ENCODE measurements at regions not wholly inside any gene's neighbourhood (a gene's known extent, or its start where the extent isn't known, plus 50 kb on each side); places are given as distances from the start of the nearest gene placed in this dataset.

- Mint-ChIP-seq H3K27ac (no peak overlapping the region), H3K4me3 (no peak overlapping the region), H3K36me3 (no peaks in the 10 kb centered on the region), H3K4me1 (no peaks in the 10 kb centered on the region), H3K9me3 (no peaks in the 10 kb centered on the region), H3K27me3 (ENCODE audit: low read depth in 2 of 2) (peaks cover 23 to 48% of the 10 kb centered on the region in 2 donors)
- TF ChIP-seq CTCF (IDR thresholded peaks at IDR 0.05) = no peak
- Histone ChIP-seq H3K27ac (ENCODE audit: low read length) (no peak overlapping the region), H3K36me3 (ENCODE audit: control insufficient read depth, insufficient read depth, low read length) (no peaks in the 10 kb centered on the region), H3K27me3 (ENCODE audit: control insufficient read depth, insufficient read depth, low read length) (no peaks in the 10 kb centered on the region), H3K4me1 (ENCODE audit: control insufficient read depth, insufficient read depth, low read length) (no peaks in the 10 kb centered on the region), H3K9me3 (ENCODE audit: control insufficient read depth, insufficient read depth, low read length) (no peaks in the 10 kb centered on the region), H3K4me3 (ENCODE audit: low read length) (no peak overlapping the region)
- ATAC-seq (no peak), DNase-seq (no peak)
- WGBS (ENCODE audit: insufficient coverage) = 92% methylated on average over 12 of the region's 13 CpGs
- intact Hi-C loops (cut with micrococcal nuclease) = no loop called here
These were observed 272.0 kb upstream of the DIO3 start for GRCh38 chr14:101289230-101289690.

- Histone ChIP-seq H3K4me3 (ENCODE audit: low read length) (no peak overlapping the region), H3K27ac (ENCODE audit: low read length) (no peak overlapping the region), H3K9me3 (ENCODE audit: control insufficient read depth, insufficient read depth, low read length) (no peaks in the 10 kb centered on the region), H3K27me3 (ENCODE audit: control insufficient read depth, insufficient read depth, low read length) (no peaks in the 10 kb centered on the region), H3K4me1 (ENCODE audit: control insufficient read depth, insufficient read depth, low read length) (no peaks in the 10 kb centered on the region), H3K36me3 (ENCODE audit: control insufficient read depth, insufficient read depth, low read length) (no peaks in the 10 kb centered on the region)
- no peak for DNase-seq
- Mint-ChIP-seq H3K4me1 (no peaks in the 10 kb centered on the region), H3K36me3 (no peaks in the 10 kb centered on the region), H3K4me3 (no peak overlapping the region), H3K27me3 (ENCODE audit: low read depth in 2 of 2) (peaks cover 26 to 41% of the 10 kb centered on the region in 2 donors), H3K9me3 (no peaks in the 10 kb centered on the region), H3K27ac (no peak overlapping the region)
- ATAC-seq = no peak
- 85% methylated on average over 7 of the region's 7 CpGs for WGBS (ENCODE audit: insufficient coverage)
- intact Hi-C loops (cut with micrococcal nuclease) = no loop called here
- no peak for TF ChIP-seq CTCF (IDR thresholded peaks at IDR 0.05)
These were observed 271.4 kb upstream of the DIO3 start for GRCh38 chr14:101289911-101290310.

GRCh38 chr14:101290611-101291010, 270.7 kb upstream of the DIO3 start:
- WGBS (ENCODE audit: insufficient coverage) = 81% methylated on average over 6 of the region's 6 CpGs
- Histone ChIP-seq H3K36me3 (ENCODE audit: control insufficient read depth, insufficient read depth, low read length) (no peaks in the 10 kb centered on the region), H3K27ac (ENCODE audit: low read length) (no peak overlapping the region), H3K9me3 (ENCODE audit: control insufficient read depth, insufficient read depth, low read length) (no peaks in the 10 kb centered on the region), H3K27me3 (ENCODE audit: control insufficient read depth, insufficient read depth, low read length) (no peaks in the 10 kb centered on the region), H3K4me1 (ENCODE audit: control insufficient read depth, insufficient read depth, low read length) (no peaks in the 10 kb centered on the region), H3K4me3 (ENCODE audit: low read length) (no peak overlapping the region)
- no peak for ATAC-seq
- DNase-seq = no peak
- Mint-ChIP-seq H3K4me1 (no peaks in the 10 kb centered on the region), H3K9me3 (no peaks in the 10 kb centered on the region), H3K27ac (no peak overlapping the region), H3K27me3 (ENCODE audit: low read depth in 2 of 2) (peaks cover 23 to 34% of the 10 kb centered on the region in 2 donors), H3K36me3 (no peaks in the 10 kb centered on the region), H3K4me3 (no peak overlapping the region)
- intact Hi-C loops (cut with micrococcal nuclease) = no loop called here
- no peak for TF ChIP-seq CTCF (IDR thresholded peaks at IDR 0.05)

- no peak overlapping the region for H3K4me3 ChIP-seq (ENCODE audit: low read length)
- H3K27ac ChIP-seq (ENCODE audit: low read length) = no peak overlapping the region
- TF ChIP-seq CTCF (IDR thresholded peaks at IDR 0.05) = no peak
- H3K27me3 Mint-ChIP-seq (ENCODE audit: low read depth in 2 of 2) = peaks cover 26 to 41% of the 10 kb centered on the region in 2 donors
- H3K9me3 ChIP-seq (ENCODE audit: control insufficient read depth, insufficient read depth, low read length) = no peaks in the 10 kb centered on the region
- WGBS (ENCODE audit: insufficient coverage) = 64% methylated on average over 3 of the region's 3 CpGs
- no peak for DNase-seq
- intact Hi-C loops (cut with micrococcal nuclease) = no loop called here
- no peak overlapping the region for H3K27ac Mint-ChIP-seq
- H3K4me1 Mint-ChIP-seq = no peaks in the 10 kb centered on the region
- no peak for ATAC-seq
- no peak overlapping the region for H3K4me3 Mint-ChIP-seq
- peaks cover under 1% of the 10 kb centered on the region for H3K36me3 Mint-ChIP-seq
- peaks cover 2% of the 10 kb centered on the region for H3K27me3 ChIP-seq (ENCODE audit: control insufficient read depth, insufficient read depth, low read length)
- H3K36me3 ChIP-seq (ENCODE audit: control insufficient read depth, insufficient read depth, low read length) = no peaks in the 10 kb centered on the region
- peaks cover 1 to 2% of the 10 kb centered on the region in 2 donors for H3K9me3 Mint-ChIP-seq
- no peaks in the 10 kb centered on the region for H3K4me1 ChIP-seq (ENCODE audit: control insufficient read depth, insufficient read depth, low read length)
These were observed 269.9 kb upstream of the DIO3 start for GRCh38 chr14:101291390-101291789.
